H1 (cell line): ENCODE measurements at regions not wholly inside any gene's neighbourhood (a gene's known extent, or its start where the extent isn't known, plus 50 kb on each side); places are given as distances from the start of the nearest gene placed in this dataset.

Experiments used
- CTCF ChIA-PET: fragments of 300-600 bp; sonication (Branson Sonifier 250); formaldehyde crosslinking; loops from one replicate; lab custom pipeline; 2021; ENCODE audit not compliant: partially characterized antibody; lab: Charles Lee
- POLR2A ChIA-PET: fragments of 300-600 bp; sonication (Branson Sonifier 250); formaldehyde crosslinking; loops from one replicate; lab custom pipeline; 2021; ENCODE audit warnings: inconsistent platforms; ENCODE audit not compliant: partially characterized antibody; lab: Charles Lee
- DNase-seq, 2 experiments: peaks; one replicate each; pipeline versions ENCODE4 v3.0.0 to v3.0.0-alpha.2; 2010 to 2022; ENCODE audit warnings: low spot score in 2 of 2, low read depth in 1 of 2, mixed read lengths in 1 of 2
- FAIRE-seq: peaks from 2 replicates; lab custom pipeline; 2011; peaks lifted over from hg19 to GRCh38; lab: Jason Lieb, UNC
- H2AFZ ChIP-seq: 2 replicates; pipeline ENCODE4 v1.8.1; 2012; ENCODE audit warnings: low read length, inconsistent platforms
- H2AK5ac ChIP-seq: 2 replicates; pipeline ENCODE4 v1.6.1; 2013; ENCODE audit warnings: low read depth, low read length
- H2BK120ac ChIP-seq: replicated peaks from 2 replicates; pipeline ENCODE3; 2013; ENCODE audit warnings: low read depth, low read length, inconsistent platforms
- H2BK12ac ChIP-seq: 2 replicates; pipeline ENCODE4 v1.6.1; 2013; ENCODE audit warnings: low read depth, low read length
- H2BK15ac ChIP-seq: 2 replicates; pipeline ENCODE4 v1.6.1; 2013; ENCODE audit warnings: low read length
- H2BK20ac ChIP-seq: 2 replicates; pipeline ENCODE4 v1.6.1; 2013; ENCODE audit warnings: low read length
- H2BK5ac ChIP-seq: 2 replicates; pipeline ENCODE4 v1.6.1; 2013; ENCODE audit warnings: low read depth, low read length
- H3K14ac ChIP-seq: 2 replicates; pipeline ENCODE4 v1.6.1; 2013; ENCODE audit warnings: inconsistent platforms; ENCODE audit not compliant: insufficient read length
- H3K18ac ChIP-seq: 2 replicates; pipeline ENCODE4 v1.6.1; 2013; ENCODE audit warnings: low read length; ENCODE audit errors: extremely low read depth
- H3K23ac ChIP-seq: 2 replicates; pipeline ENCODE4 v1.6.1; 2013; ENCODE audit warnings: inconsistent platforms; ENCODE audit not compliant: insufficient read length
- H3K23me2 ChIP-seq: 2 replicates; pipeline ENCODE4 v1.6.1; 2013; ENCODE audit warnings: low read depth, low read length
- H3K27ac ChIP-seq: 2 replicates; pipeline ENCODE4 v1.6.1; 2011; ENCODE audit warnings: low read depth, low read length, inconsistent platforms
- H3K27me3 ChIP-seq, 4 experiments: replicated peaks in 1 of 4; 1 replicate in 1 of 4; 2 replicates in 3 of 4; pipeline versions ENCODE4 v1.6.1 to v1.8.1; 2011 to 2013; ENCODE audit warnings: low read length in 3 of 4, mild to moderate bottlenecking in 3 of 4, inconsistent platforms in 2 of 4, mixed read lengths in 2 of 4, moderate library complexity in 1 of 4; ENCODE audit not compliant: control insufficient read depth in 3 of 4, insufficient read depth in 3 of 4; ENCODE audit errors: extremely low read depth in 1 of 4
- H3K36me3 ChIP-seq, 4 experiments: 2 replicates each; pipeline versions ENCODE4 v1.6.1 to v1.8.1; 2011 to 2013; ENCODE audit warnings: mild to moderate bottlenecking in 4 of 4, low read length in 3 of 4, moderate library complexity in 2 of 4, control low read depth in 1 of 4, inconsistent platforms in 1 of 4; ENCODE audit not compliant: insufficient read depth in 4 of 4, control insufficient read depth in 2 of 4
- H3K4ac ChIP-seq: replicated peaks from 2 replicates; pipeline ENCODE3; 2013; ENCODE audit warnings: low read length, low read depth, mixed read lengths, inconsistent platforms; ENCODE audit not compliant: insufficient read length
- H3K4me1 ChIP-seq, 4 experiments: replicated peaks in 1 of 4; 1 replicate in 1 of 4; 2 replicates in 3 of 4; pipeline versions ENCODE4 v1.6.1 to v1.8.1; 2011 to 2013; ENCODE audit warnings: low read length in 3 of 4, inconsistent platforms in 2 of 4, mixed read lengths in 1 of 4; ENCODE audit not compliant: insufficient read depth in 4 of 4, control insufficient read depth in 3 of 4
- H3K4me2 ChIP-seq, 2 experiments: 2 replicates each; pipeline versions ENCODE4 v1.6.1 to v1.8.1; 2011 to 2013; ENCODE audit warnings: low read depth in 2 of 2, low read length in 2 of 2, control low read depth in 1 of 2, inconsistent platforms in 1 of 2, mild to moderate bottlenecking in 1 of 2; ENCODE audit not compliant: insufficient read depth in 1 of 2
- H3K4me3 ChIP-seq, 4 experiments: fragments of 200-600, 300-600 bp in 1 of 4; sonication (generic), shearing (Covaris generic), sonication (Bioruptor Twin) in 1 of 4; 2 replicates each; pipeline versions ENCODE4 v1.5.1 to v1.8.1; 2011 to 2016; ENCODE audit warnings: low read length in 4 of 4, low read depth in 3 of 4, control low read depth in 2 of 4, inconsistent platforms in 2 of 4, mild to moderate bottlenecking in 2 of 4, mixed read lengths in 1 of 4, moderate library complexity in 1 of 4; ENCODE audit not compliant: insufficient read depth in 2 of 4; ENCODE audit errors: extremely low read depth in 1 of 4
- H3K56ac ChIP-seq: replicated peaks from 2 replicates; pipeline ENCODE3; 2013; ENCODE audit warnings: low read depth, mild to moderate bottlenecking, mixed read lengths, low read length, inconsistent platforms; ENCODE audit not compliant: insufficient read length
- H3K79me1 ChIP-seq: 2 replicates; pipeline ENCODE4 v1.6.1; 2013; ENCODE audit warnings: low read depth, low read length, control low read depth
- H3K79me2 ChIP-seq, 2 experiments: 2 replicates each; pipeline versions ENCODE4 v1.6.1 to v1.8.1; 2012 to 2013; ENCODE audit warnings: low read length in 2 of 2, mild to moderate bottlenecking in 2 of 2, inconsistent platforms in 1 of 2; ENCODE audit not compliant: insufficient read depth in 2 of 2, control insufficient read depth in 1 of 2
- H3K9ac ChIP-seq, 4 experiments: replicated peaks in 1 of 4; 1 replicate in 1 of 4; 2 replicates in 3 of 4; pipeline versions ENCODE4 v1.6.1 to v1.8.1; 2011 to 2013; ENCODE audit warnings: low read depth in 3 of 4, low read length in 3 of 4, control low read depth in 2 of 4, mild to moderate bottlenecking in 2 of 4, moderate library complexity in 2 of 4, inconsistent platforms in 1 of 4; ENCODE audit errors: extremely low read depth in 1 of 4
- H3K9me3 ChIP-seq, 2 experiments: 2 replicates each; pipeline versions ENCODE4 v1.6.1 to v1.8.1; 2012 to 2013; ENCODE audit warnings: mild to moderate bottlenecking in 2 of 2, moderate library complexity in 2 of 2, control low read depth in 1 of 2, inconsistent platforms in 1 of 2, low read depth in 1 of 2, low read length in 1 of 2, mixed read lengths in 1 of 2; ENCODE audit not compliant: insufficient read depth in 2 of 2
- H4K20me1 ChIP-seq, 2 experiments: replicated peaks in 1 of 2; 2 replicates each; pipeline versions ENCODE3 to v1.8.1; 2011 to 2013; ENCODE audit warnings: inconsistent platforms in 2 of 2, low read length in 2 of 2, mild to moderate bottlenecking in 1 of 2; ENCODE audit not compliant: insufficient read depth in 2 of 2, control insufficient read depth in 1 of 2
- H4K5ac ChIP-seq: 2 replicates; pipeline ENCODE4 v1.6.1; 2013; ENCODE audit warnings: low read length, low read depth, mixed read lengths, inconsistent platforms; ENCODE audit not compliant: insufficient read length
- H4K8ac ChIP-seq: 2 replicates; pipeline ENCODE4 v1.8.0; 2013; ENCODE audit warnings: mild to moderate bottlenecking, moderate library complexity, low read length, inconsistent platforms; ENCODE audit not compliant: insufficient read depth; ENCODE audit errors: extremely low read depth
- H4K91ac ChIP-seq: replicated peaks from 2 replicates; pipeline ENCODE3; 2013; ENCODE audit warnings: low read length, mixed read lengths, inconsistent platforms; ENCODE audit not compliant: insufficient read length
- BCL11A ChIP-seq, 2 experiments: IDR thresholded peaks; one replicate each; pipeline ENCODE4 v1.6.1; 2011; ENCODE audit warnings: low read depth in 2 of 2, low read length in 2 of 2, mild to moderate bottlenecking in 2 of 2
- CHD2 ChIP-seq: IDR thresholded peaks from 2 replicates; pipeline ENCODE4 v1.6.1; 2012; ENCODE audit warnings: low read length, improper control_type of control experiment
- CTCF ChIP-seq, 3 experiments: IDR thresholded peaks; 1 replicate in 2 of 3; 2 replicates in 1 of 3; pipeline versions ENCODE4 v1.5.1 to v1.6.1; 2011; ENCODE audit warnings: low read length in 3 of 3, mild to moderate bottlenecking in 3 of 3, inconsistent platforms in 2 of 3, low read depth in 1 of 3, moderate library complexity in 1 of 3; ENCODE audit not compliant: insufficient read depth in 1 of 3; ENCODE audit errors: control extremely low read depth in 1 of 3
- EGR1 ChIP-seq: IDR thresholded peaks from 2 replicates; pipeline ENCODE4 v1.6.1; 2011; ENCODE audit warnings: low read depth, low read length, borderline replicate concordance
- FOSL1 ChIP-seq: IDR thresholded peaks from 2 replicates; pipeline ENCODE4 v1.6.1; 2011; ENCODE audit warnings: mild to moderate bottlenecking, low read depth, low read length, moderate library complexity; ENCODE audit not compliant: insufficient read depth
- GTF2F1 ChIP-seq: IDR thresholded peaks from 2 replicates; pipeline ENCODE4 v1.6.1; 2012; ENCODE audit warnings: low read depth, low read length, improper control_type of control experiment, borderline replicate concordance
- HDAC6 ChIP-seq: IDR thresholded peaks from one replicate; pipeline ENCODE4 v1.7.1; 2012; ENCODE audit warnings: low read depth, mild to moderate bottlenecking, inconsistent platforms, low read length, moderate library complexity
- NRF1 ChIP-seq: IDR thresholded peaks from 2 replicates; pipeline ENCODE4 v1.6.1; 2011; ENCODE audit warnings: mild to moderate bottlenecking, low read depth, low read length, improper control_type of control experiment
- POLR2AphosphoS5 ChIP-seq: IDR thresholded peaks from 2 replicates; pipeline ENCODE4 v1.6.1; 2011; ENCODE audit warnings: low read depth, low read length
- SIX5 ChIP-seq: IDR thresholded peaks from 2 replicates; pipeline ENCODE4 v1.6.1; 2011; ENCODE audit warnings: mild to moderate bottlenecking, low read depth, low read length
- WGBS, 2 experiments: shearing (Covaris generic) in 1 of 2; methylation state at CpG; one replicate each; pipeline versions ENCODE4 v1.1.6 to v1.1.7; 2013 to 2015; ENCODE audit warnings: low lambda C conversion rate in 2 of 2, mixed read lengths in 2 of 2, inconsistent platforms in 1 of 2, low coverage in 1 of 2, missing lambda C conversion rate in 1 of 2; ENCODE audit not compliant: insufficient replicate concordance in 2 of 2, insufficient coverage in 1 of 2, insufficient read length in 1 of 2; ENCODE audit errors: extremely low coverage in 1 of 2, missing lambda C conversion rate in 1 of 2; 5-methylcytosine and 5-hydroxymethylcytosine counted together

- H3K36me3 ChIP-seq = no peaks in the 10 kb centered on the region
- no peak overlapping the region for H2BK5ac ChIP-seq
- no peak overlapping the region for H4K5ac ChIP-seq
- peaks cover 0 to 5% of the 10 kb centered on the region in 2 experiments; a peak in 1 of 4 replicates for H3K9me3 ChIP-seq
- no peak overlapping the region for H2BK15ac ChIP-seq
- H3K23me2 ChIP-seq = no peaks in the 10 kb centered on the region
- H4K91ac ChIP-seq = no peak overlapping the region
- no peak overlapping the region for H3K4me3 ChIP-seq
- no peak overlapping the region for H3K4me2 ChIP-seq
- H3K23ac ChIP-seq = no peak overlapping the region
- peak overlapping the region; percentile 37; the same call in 1 of the 2 replicates for H4K8ac ChIP-seq
- POLR2A ChIA-PET = interaction anchor here (1.0 kb wide), 1 partner anchor 8 kb away, joined by 3 read pairs; no protein-coding TSS in a partner anchor
- no peak overlapping the region for H3K56ac ChIP-seq
- FAIRE-seq = no peak
- no peaks in the 10 kb centered on the region for H3K79me1 ChIP-seq
- H2BK120ac ChIP-seq = no peak overlapping the region
- no peak overlapping the region for H2AFZ ChIP-seq
- no peaks in the 10 kb centered on the region for H4K20me1 ChIP-seq
- CTCF ChIA-PET = interaction anchor here (0.6 to 1.6 kb wide), 4 partner anchors 15 to 179 kb away, joined by 3 to 5 read pairs (median 4); no protein-coding TSS in a partner anchor
- H3K79me2 ChIP-seq = no peaks in the 10 kb centered on the region
- H3K18ac ChIP-seq = no peak overlapping the region; the same call in 1 of the 2 replicates
- no peak overlapping the region for H3K27ac ChIP-seq
- no peak overlapping the region for H2AK5ac ChIP-seq
- no peak for DNase-seq
- WGBS, 2 experiments = 91% methylated on average over 14 of the region's 20 CpGs; no CpG with 5 or more reads in 1 of the 2 experiments
- H2BK12ac ChIP-seq = 0 out of 2 replicates have a peak overlapping the region, but pooled peaks have one; percentile 9
- no peaks in the 10 kb centered on the region; a peak in 1 of 7 replicates for H3K27me3 ChIP-seq
- no peak overlapping the region for H2BK20ac ChIP-seq
- H3K9ac ChIP-seq = no peak overlapping the region
- no peak overlapping the region for H3K4ac ChIP-seq
- no peaks in the 10 kb centered on the region for H3K4me1 ChIP-seq
- H3K14ac ChIP-seq = no peak overlapping the region
- TF ChIP-seq POLR2AphosphoS5 (no peak), CTCF (IDR thresholded peaks at IDR 0.05; ENCODE audit: control extremely low read depth in 1 of 3, insufficient read depth in 1 of 3, low read depth in 1 of 3, low read length in 3 of 3) (no peak), GTF2F1 (no peak), HDAC6 (no peak), CHD2 (no peak), EGR1 (no peak), BCL11A (IDR thresholded peaks at IDR 0.05; ENCODE audit: low read depth in 2 of 2, low read length in 2 of 2) (no peak), SIX5 (no peak), NRF1 (no peak), FOSL1 (no peak)
These were observed 87.7 kb upstream of the RTL6 start for GRCh38 chr22:44585559-44586350.
